RWPE1 (cell line): ENCODE measurements at regions not wholly inside any gene's neighbourhood (a gene's known extent, or its start where the extent isn't known, plus 50 kb on each side); places are given as distances from the start of the nearest gene placed in this dataset.

Experiments
- CTCF ChIA-PET: fragments of 350-600 bp; sonication (Branson Sonifier 250); formaldehyde crosslinking; extraction: SDS; loops from one replicate; lab custom pipeline; 2021; lab: Yijun Ruan, JAX
- POLR2A ChIA-PET: fragments of 400-600 bp; formaldehyde crosslinking; extraction: SDS; loops from one replicate; lab custom pipeline; 2020; ENCODE audit warnings: antibody characterized with exemption; ENCODE audit not compliant: low non-redundant PET; lab: Yijun Ruan, JAX
- DNase-seq: peaks from one replicate; pipeline ENCODE4 v3.0.0; 2012; ENCODE audit warnings: low spot score
- H3K27ac ChIP-seq: fragments of 450-650 bp; 2 replicates; pipeline ENCODE4 v1.5.1; 2017
- CTCF ChIP-seq: fragments of 450-650 bp; conservative IDR thresholded peaks from 2 replicates; pipeline ENCODE4 v1.5.1; 2017; ENCODE audit warnings: low read depth, mild to moderate bottlenecking

DNA sequence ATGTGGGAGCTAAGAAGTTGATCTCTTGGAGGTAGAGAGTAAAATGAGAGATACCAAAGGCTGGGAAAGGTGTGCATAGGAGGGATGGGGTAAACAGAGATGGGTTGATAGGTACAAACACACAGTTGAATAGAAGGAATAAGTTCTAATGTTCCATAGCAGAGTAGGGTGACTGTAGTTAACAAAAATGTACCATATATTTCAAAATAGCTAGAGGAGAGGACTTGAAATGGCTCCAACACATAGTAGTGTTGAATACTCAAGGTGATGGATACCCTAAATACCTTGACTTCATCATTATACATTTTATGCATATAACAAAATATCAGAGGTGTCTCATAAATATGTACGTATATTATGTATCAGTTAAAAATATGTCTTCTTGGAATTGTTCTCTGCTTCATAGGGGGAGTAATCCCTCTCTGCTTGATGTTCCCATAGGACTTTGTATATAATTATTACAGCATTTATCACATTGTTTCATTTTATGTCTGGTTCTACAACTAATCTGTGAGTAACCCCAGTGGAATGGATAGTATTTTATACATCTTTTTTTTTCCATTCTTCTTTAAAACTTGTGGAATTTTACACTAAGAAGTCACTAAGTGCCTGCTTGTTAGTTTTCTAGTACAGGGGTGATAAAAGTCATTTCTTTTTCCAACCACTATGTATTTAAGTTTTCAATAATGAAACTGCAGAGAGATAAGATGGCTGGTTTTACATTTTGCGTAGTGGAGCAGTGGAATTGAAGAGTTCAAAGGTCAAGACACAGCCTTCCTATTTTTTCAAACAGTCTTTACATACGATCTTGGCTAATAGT, 1940.0 kb upstream of the SEL1L start:
- TF ChIP-seq CTCF = no peak
- CTCF ChIA-PET = no interaction called here
- POLR2A ChIA-PET = no interaction called here
- no peak for DNase-seq
- H3K27ac ChIP-seq = no peak overlapping the region

GRCh38 chr14:83478741-83479140, 1945.1 kb upstream of the SEL1L start:
- POLR2A ChIA-PET = no interaction called here
- TF ChIP-seq CTCF = no peak
- CTCF ChIA-PET = no interaction called here

DNA sequence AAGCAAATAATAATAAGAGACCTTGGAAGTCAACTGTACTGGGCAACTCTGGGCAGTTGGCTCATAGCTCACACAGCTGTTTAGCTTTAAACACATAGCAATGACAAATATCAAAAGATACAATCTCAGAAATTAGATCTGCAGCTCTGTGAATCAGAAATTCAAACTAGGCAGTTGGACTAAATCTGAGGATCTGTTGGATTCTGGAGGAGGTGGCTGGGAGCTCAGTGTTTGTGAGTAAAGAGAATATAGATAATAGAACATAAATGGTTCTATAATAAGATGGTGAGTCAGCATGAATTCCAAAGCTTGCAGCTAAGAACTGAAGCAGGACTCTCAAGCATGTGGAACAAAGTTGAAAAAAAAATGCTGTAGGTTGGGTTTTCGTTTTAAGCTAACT, 1949.4 kb upstream of the SEL1L start:
- ChIA-PET CTCF (no interaction called here), POLR2A (no interaction called here)
- TF ChIP-seq CTCF = no peak
- H3K27ac ChIP-seq = no peak overlapping the region
- no peak for DNase-seq

More at GRCh38 chr14:83478741-83479140, 1945.1 kb upstream of the SEL1L start:
- no peak overlapping the region for H3K27ac ChIP-seq
- DNase-seq = no peak

DNA sequence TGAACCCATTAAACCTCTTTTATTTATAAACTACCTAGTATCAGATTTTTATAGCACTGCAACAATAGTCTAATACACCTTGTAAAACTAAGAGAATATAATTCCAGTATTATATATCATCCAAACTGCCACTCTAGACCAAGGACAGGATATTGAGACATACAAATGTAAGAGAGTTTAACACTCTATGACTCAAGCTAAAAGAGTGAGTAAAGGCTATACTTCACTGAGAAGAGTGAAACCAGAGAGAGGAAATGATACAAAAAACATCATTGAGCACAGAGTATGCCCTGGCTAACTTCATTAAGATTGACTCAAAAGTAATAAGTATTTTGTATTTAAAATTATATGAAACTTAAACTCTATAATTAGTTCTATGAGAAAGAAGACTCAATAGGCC, 1951.9 kb upstream of the SEL1L start:
- POLR2A ChIA-PET = no interaction called here

DNA sequence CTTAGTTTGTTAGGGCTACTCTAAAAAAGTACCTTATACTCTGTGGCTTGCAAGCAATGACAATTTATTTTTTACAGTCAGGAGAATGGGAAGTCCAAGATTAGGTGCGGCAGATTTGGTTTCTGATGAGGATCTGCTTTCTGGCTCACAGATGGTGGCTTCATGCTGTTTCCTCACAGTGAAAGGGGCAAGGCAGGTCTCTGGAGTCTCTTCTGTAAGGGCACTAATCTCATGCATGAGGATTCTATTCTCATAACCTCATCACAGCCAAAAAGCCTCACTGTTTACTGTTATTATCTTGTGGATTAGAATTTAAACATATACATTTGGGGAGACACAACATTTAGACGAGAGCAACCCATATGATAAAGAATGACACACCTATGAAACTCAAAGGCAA, 1957.4 kb upstream of the SEL1L start:
- ChIA-PET POLR2A (no interaction called here), CTCF (interaction anchor here (0.9 kb wide), 1 partner anchor 11 kb away, joined by 3 read pairs; no protein-coding TSS in a partner anchor)
- TF ChIP-seq CTCF = no peak
- H3K27ac ChIP-seq = no peak overlapping the region
- DNase-seq = no peak

More for the DNA sequence above, 1951.9 kb upstream of the SEL1L start:
- CTCF ChIA-PET = no interaction called here
- H3K27ac ChIP-seq = no peak overlapping the region
- DNase-seq = no peak
- TF ChIP-seq CTCF = no peak

DNA sequence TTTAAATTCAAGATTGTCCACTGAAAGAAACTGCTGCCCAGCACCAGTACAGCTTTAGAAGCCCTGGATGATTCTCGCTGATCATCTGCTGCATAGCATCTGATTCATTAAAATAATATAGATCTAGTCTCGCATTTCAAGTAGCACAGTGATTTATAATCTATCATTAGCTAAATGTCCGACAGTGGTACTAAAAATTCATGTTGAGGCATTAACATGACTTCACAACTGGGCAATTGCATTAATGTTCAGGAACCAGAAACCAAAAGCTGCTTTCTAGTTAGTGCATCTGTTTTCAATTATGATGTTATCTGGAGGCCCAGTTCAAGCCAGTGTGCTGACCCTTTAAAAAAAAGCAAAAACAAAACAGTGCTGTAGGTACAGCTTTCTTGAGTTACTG, 1987.2 kb upstream of the SEL1L start:
- DNase-seq = no peak
- ChIA-PET POLR2A (no interaction called here), CTCF (interaction anchor here (0.6 kb wide), 1 partner anchor 84 kb away, joined by 3 read pairs; no protein-coding TSS in a partner anchor)
- TF ChIP-seq CTCF = no peak
- H3K27ac ChIP-seq = no peak overlapping the region
